HG03432 (cell line): ENCODE measurements at regions not wholly inside any gene's neighbourhood (a gene's known extent, or its start where the extent isn't known, plus 50 kb on each side); places are given as distances from the start of the nearest gene placed in this dataset.

ENCODE experiments used
- ATAC-seq: cut with Tn5 transposase; IDR thresholded peaks from one replicate; pipeline ENCODE4 v1.9.1; 2021; ENCODE audit warnings: mild to moderate bottlenecking, moderate library complexity; ENCODE audit not compliant: unreplicated experiment

- ATAC-seq: no peak
Observed at GRCh38 chr12:23431006-23431405, 518.5 kb downstream of the SOX5 start.

GRCh38 chr12:23433121-23433520, 516.3 kb downstream of the SOX5 start:
- ATAC-seq: no peak

DNA sequence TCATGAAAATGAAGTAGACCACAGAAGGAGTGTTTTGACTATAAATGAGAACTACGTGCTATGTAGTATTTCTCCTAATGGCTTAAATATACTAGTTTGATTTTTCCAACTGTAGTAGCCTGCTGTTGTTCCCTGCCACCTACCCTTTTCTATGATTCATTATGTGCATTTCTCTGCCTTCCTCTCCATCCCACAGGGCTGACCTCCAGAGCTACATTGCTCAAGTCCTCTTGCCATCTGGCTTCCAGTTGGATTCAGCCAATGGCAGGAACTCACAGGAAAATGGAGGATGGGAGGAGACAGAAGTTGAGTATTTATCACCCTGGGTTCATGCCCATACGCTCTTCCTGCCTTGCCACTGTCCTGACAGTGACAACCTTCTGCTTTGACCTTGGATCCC, 515.3 kb downstream of the SOX5 start:
- ATAC-seq: no peak

DNA sequence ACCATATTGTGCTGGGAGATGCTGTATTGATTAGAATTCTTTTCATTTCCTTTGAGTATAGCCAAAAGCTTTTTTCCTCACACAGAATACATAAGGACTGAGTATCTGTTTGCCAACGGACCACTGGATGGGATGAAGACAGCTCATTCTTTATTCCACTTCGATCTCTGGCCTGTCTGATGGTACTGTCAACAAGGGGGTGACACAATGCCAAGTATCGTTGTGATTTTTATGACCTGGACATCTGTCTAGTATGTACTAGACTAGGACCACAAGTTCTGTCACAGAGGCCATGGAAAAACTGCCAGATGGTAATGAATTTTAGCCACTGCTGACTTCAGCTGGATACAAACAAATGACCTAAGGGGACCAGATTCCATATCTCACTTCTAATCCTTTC, 502.7 kb downstream of the SOX5 start:
- no peak for ATAC-seq

GRCh38 chr12:23450810-23451209, 498.7 kb downstream of the SOX5 start:
- no peak for ATAC-seq

GRCh38 chr12:23455283-23455682, 494.2 kb downstream of the SOX5 start:
- ATAC-seq: no peak

- no peak for ATAC-seq
Observed at GRCh38 chr12:23458640-23459039, 490.8 kb downstream of the SOX5 start.

DNA sequence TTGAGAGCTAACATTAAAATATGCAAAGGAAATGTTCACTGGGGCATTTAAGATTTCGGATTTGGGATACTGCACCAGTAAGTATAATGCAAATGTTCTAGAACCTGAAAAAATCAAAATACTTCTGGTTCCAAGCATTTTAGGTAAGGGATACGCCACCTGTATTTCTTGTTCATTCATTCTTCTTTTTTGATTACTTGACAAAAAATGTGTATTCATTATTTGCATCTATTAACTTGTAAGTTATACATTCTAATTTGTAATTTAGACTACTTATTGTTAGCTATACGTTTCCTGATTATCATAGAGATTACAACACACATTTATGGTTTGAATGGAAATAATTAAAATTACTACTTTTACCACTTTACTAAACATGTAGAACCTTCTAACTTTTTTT, 486.9 kb downstream of the SOX5 start:
- no peak for ATAC-seq

GRCh38 chr12:23463172-23463571, 486.3 kb downstream of the SOX5 start:
- no peak for ATAC-seq

- no peak for ATAC-seq
Observed at GRCh38 chr12:23464241-23464812, 485.1 kb downstream of the SOX5 start.

DNA sequence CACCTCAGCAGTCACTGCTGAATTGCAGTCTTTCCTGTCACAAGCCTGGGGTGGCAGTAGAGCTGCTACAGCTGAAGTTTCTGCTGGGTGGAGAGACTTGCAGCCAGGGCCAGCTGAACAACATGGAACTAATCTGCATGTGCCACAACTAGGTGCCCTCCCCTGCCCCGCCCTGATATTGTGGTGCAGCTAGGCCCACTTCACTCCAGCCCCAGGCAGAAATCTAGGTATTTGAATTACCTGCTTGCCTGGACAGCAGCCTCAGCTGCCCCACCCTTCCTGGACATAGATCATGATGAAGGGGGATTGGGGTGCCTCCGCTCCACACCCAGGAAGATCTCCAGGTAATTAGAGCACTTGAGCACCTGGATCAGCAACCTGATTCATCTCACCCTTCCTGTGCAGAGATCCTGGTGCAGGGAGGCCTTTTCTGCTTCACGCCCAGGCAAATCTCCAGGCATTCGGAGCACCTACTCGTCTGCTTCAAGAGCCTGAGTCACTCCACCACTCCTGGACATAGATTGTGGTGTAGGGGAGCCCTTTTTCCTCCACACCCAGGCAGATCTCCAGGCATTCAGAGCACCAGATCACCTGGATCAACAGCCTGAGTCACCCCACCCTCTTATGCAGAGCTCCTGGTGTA, 477.0 kb downstream of the SOX5 start:
- no peak for ATAC-seq

GRCh38 chr12:23473071-23473470, 476.4 kb downstream of the SOX5 start:
- no peak for ATAC-seq

DNA sequence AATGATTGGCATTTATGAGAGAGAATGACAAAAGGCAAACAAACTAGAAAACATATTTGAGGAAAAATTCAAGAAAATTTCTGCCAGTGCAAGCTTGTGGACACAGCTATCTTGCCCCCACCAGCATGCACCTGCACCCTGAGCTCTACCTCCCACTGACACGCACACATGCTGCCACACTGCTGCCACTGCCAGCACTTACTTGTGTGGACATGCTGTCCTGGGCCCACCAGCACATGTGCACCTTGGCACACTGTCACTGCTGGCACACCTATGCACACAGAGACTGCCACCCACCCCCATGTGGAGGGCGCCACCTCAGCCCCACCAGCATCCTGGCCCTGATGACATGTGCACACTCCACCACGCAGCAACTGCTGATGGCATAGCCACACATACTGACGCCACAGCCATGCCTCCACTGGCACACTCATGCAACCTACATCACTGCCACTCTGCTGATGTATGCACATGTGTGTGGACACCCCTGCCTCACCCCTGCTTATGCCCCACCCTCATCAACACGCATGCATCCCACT, 475.0 kb downstream of the SOX5 start:
- ATAC-seq: no peak
